GM18907 (cell line): ENCODE measurements at regions not wholly inside any gene's neighbourhood (a gene's known extent, or its start where the extent isn't known, plus 50 kb on each side); places are given as distances from the start of the nearest gene placed in this dataset.

Experiments used
- ATAC-seq: cut with Tn5 transposase; IDR thresholded peaks from one replicate; pipeline ENCODE4 v1.9.1; 2021; ENCODE audit warnings: mild to moderate bottlenecking, moderate library complexity; ENCODE audit not compliant: unreplicated experiment

- peak; percentile 94 for ATAC-seq
Measured at GRCh38 chr6:79777713-79778579, 146.8 kb downstream of the SH3BGRL2 start.

GRCh38 chr6:79776076-79776475 lies 144.9 kb downstream of the SH3BGRL2 start:
- ATAC-seq, result no peak

GRCh38 chr6:79775222-79775621 lies 144.1 kb downstream of the SH3BGRL2 start:
- ATAC-seq, result no peak

GRCh38 chr6:79764747-79765146 lies 133.6 kb downstream of the SH3BGRL2 start:
- ATAC-seq, result no peak

GRCh38 chr6:79763301-79763700 lies 132.2 kb downstream of the SH3BGRL2 start:
- ATAC-seq, result no peak

- ATAC-seq, result no peak
Measured at GRCh38 chr6:79762370-79762769, 131.2 kb downstream of the SH3BGRL2 start.

- no peak for ATAC-seq
Measured at GRCh38 chr6:79756496-79756895, 125.4 kb downstream of the SH3BGRL2 start.

GRCh38 chr6:79755967-79756366 lies 124.8 kb downstream of the SH3BGRL2 start:
- no peak for ATAC-seq
